Keratinocyte (primary cell): ENCODE measurements at regions not wholly inside any gene's neighbourhood (a gene's known extent, or its start where the extent isn't known, plus 50 kb on each side); places are given as distances from the start of the nearest gene placed in this dataset.

ENCODE experiments used
- DNase-seq: peaks from one replicate; pipeline ENCODE4 v3.0.0-alpha.2; 2011; ENCODE audit warnings: low read depth, missing footprints, low spot score
- FAIRE-seq: peaks from 2 replicates; lab custom pipeline; 2011; peaks lifted over from hg19 to GRCh38; lab: Jason Lieb, UNC
- H2AFZ ChIP-seq: 2 replicates; pipeline ENCODE4 v1.6.0; 2012; ENCODE audit warnings: low read length, control low read depth, inconsistent platforms; ENCODE audit not compliant: control insufficient read depth
- H3K27ac ChIP-seq: 2 replicates; pipeline ENCODE4 v1.5.1; 2011; ENCODE audit warnings: low read length; ENCODE audit not compliant: control insufficient read depth, insufficient read depth
- H3K27me3 ChIP-seq: 3 replicates; pipeline ENCODE4 v1.6.0; 2011; ENCODE audit warnings: low read length; ENCODE audit not compliant: control insufficient read depth, insufficient read depth; ENCODE audit errors: extremely low read depth
- H3K36me3 ChIP-seq, 2 experiments: 2 replicates in 1 of 2; 3 replicates in 1 of 2; pipeline ENCODE4 v1.5.1; 2011; ENCODE audit warnings: low read length in 2 of 2, mild to moderate bottlenecking in 1 of 2; ENCODE audit not compliant: control insufficient read depth in 2 of 2, insufficient read depth in 2 of 2; ENCODE audit errors: extremely low read depth in 1 of 2
- H3K4me1 ChIP-seq: 3 replicates; pipeline ENCODE4 v1.5.1; 2011; ENCODE audit warnings: low read length; ENCODE audit not compliant: control insufficient read depth, insufficient read depth; ENCODE audit errors: extremely low read depth
- H3K4me2 ChIP-seq: 3 replicates; pipeline ENCODE4 v1.6.0; 2011; ENCODE audit warnings: low read depth, low read length; ENCODE audit not compliant: control insufficient read depth, insufficient read depth; ENCODE audit errors: extremely low read depth
- H3K4me3 ChIP-seq, 3 experiments: fragments of 200-600 bp in 1 of 3; sonication (generic) in 1 of 3; 2 replicates in 2 of 3; 3 replicates in 1 of 3; pipeline ENCODE4 v1.5.1; 2011 to 2016; ENCODE audit warnings: low read length in 3 of 3, mild to moderate bottlenecking in 3 of 3, control low read depth in 2 of 3, inconsistent platforms in 1 of 3, low read depth in 1 of 3, mixed read lengths in 1 of 3, mixed run types in 1 of 3, moderate library complexity in 1 of 3; ENCODE audit not compliant: control insufficient read depth in 2 of 3, insufficient read depth in 2 of 3; ENCODE audit errors: extremely low read depth in 1 of 3
- H3K79me2 ChIP-seq: 2 replicates; pipeline ENCODE4 v1.6.0; 2012; ENCODE audit warnings: low read length; ENCODE audit not compliant: control insufficient read depth, insufficient read depth
- H3K9ac ChIP-seq: 3 replicates; pipeline ENCODE4 v1.6.0; 2011; ENCODE audit warnings: low read length; ENCODE audit not compliant: control insufficient read depth, insufficient read depth; ENCODE audit errors: extremely low read depth
- H3K9me1 ChIP-seq: 3 replicates; pipeline ENCODE4 v1.6.0; 2011; ENCODE audit warnings: low read length; ENCODE audit not compliant: control insufficient read depth, insufficient read depth; ENCODE audit errors: extremely low read depth
- H3K9me3 ChIP-seq: 2 replicates; pipeline ENCODE4 v1.5.1; 2012; ENCODE audit warnings: low read depth, low read length; ENCODE audit not compliant: control insufficient read depth
- H4K20me1 ChIP-seq: 3 replicates; pipeline ENCODE4 v1.6.0; 2011; ENCODE audit warnings: low read length; ENCODE audit not compliant: control insufficient read depth, insufficient read depth; ENCODE audit errors: extremely low read depth
- EZH2 ChIP-seq: IDR thresholded peaks from one replicate; pipeline ENCODE4 v1.6.1; 2012; ENCODE audit warnings: inconsistent platforms, mild to moderate bottlenecking, low read length, moderate library complexity
- dilution Hi-C: fragments of 300-500 bp; cut with MboI; formaldehyde crosslinking; loops from one replicate; pipeline ENCODE4 v1.7.0; 2020; ENCODE audit warnings: low sequenced_read_pairs; ENCODE audit not compliant: extremely low pct_ligation_motif_present
- TF ChIP-seq, protein P1 (sequence below), 3 experiments: IDR thresholded peaks in 1 of 3; conservative IDR thresholded peaks in 1 of 3; optimal IDR thresholded peaks in 1 of 3; 2 replicates in 2 of 3; 3 replicates in 1 of 3; pipeline versions ENCODE3 to v1.5.1; 2011; ENCODE audit warnings: low read length in 3 of 3, mild to moderate bottlenecking in 3 of 3, moderate library complexity in 2 of 3, control low read depth in 1 of 3, inconsistent platforms in 1 of 3; ENCODE audit not compliant: insufficient read depth in 2 of 3; ENCODE audit errors: extremely low read depth in 1 of 3

- no peak for FAIRE-seq
- no peaks in the 10 kb centered on the region for H3K9me3 ChIP-seq
- no peak overlapping the region for H2AFZ ChIP-seq
These were observed 400.2 kb upstream of the DCN start for GRCh38 chr12:91582811-91583210.

GRCh38 chr12:91579516-91580263, 397.1 kb upstream of the DCN start:
- Histone ChIP-seq H3K4me1 (peaks cover 3% of the 10 kb centered on the region), H3K27me3 (no peaks in the 10 kb centered on the region), H3K79me2 (no peaks in the 10 kb centered on the region), H3K4me2 (no peak overlapping the region), H3K9ac (no peak overlapping the region), H4K20me1 (no peaks in the 10 kb centered on the region), H3K4me3 (no peak overlapping the region), H3K9me1 (no peaks in the 10 kb centered on the region), H2AFZ (no peak overlapping the region), H3K36me3 (no peaks in the 10 kb centered on the region), H3K27ac (no peak overlapping the region), H3K9me3 (no peaks in the 10 kb centered on the region)
- DNase-seq: no peak
- dilution Hi-C loops: no loop called here
- no peak for FAIRE-seq
- TF ChIP-seq, protein P1, sequence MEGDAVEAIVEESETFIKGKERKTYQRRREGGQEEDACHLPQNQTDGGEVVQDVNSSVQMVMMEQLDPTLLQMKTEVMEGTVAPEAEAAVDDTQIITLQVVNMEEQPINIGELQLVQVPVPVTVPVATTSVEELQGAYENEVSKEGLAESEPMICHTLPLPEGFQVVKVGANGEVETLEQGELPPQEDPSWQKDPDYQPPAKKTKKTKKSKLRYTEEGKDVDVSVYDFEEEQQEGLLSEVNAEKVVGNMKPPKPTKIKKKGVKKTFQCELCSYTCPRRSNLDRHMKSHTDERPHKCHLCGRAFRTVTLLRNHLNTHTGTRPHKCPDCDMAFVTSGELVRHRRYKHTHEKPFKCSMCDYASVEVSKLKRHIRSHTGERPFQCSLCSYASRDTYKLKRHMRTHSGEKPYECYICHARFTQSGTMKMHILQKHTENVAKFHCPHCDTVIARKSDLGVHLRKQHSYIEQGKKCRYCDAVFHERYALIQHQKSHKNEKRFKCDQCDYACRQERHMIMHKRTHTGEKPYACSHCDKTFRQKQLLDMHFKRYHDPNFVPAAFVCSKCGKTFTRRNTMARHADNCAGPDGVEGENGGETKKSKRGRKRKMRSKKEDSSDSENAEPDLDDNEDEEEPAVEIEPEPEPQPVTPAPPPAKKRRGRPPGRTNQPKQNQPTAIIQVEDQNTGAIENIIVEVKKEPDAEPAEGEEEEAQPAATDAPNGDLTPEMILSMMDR (optimal IDR thresholded peaks at IDR 0.05 in 1 of 3, IDR thresholded peaks at IDR 0.05 in 1 of 3, conservative IDR thresholded peaks at IDR 0.05 in 1 of 3; ENCODE audit: extremely low read depth in 1 of 3, insufficient read depth in 2 of 3, low read length in 3 of 3): no peak
- TF ChIP-seq EZH2: no peak

More at GRCh38 chr12:91582811-91583210, 400.2 kb upstream of the DCN start:
- TF ChIP-seq, protein P1 (optimal IDR thresholded peaks at IDR 0.05 in 1 of 3, IDR thresholded peaks at IDR 0.05 in 1 of 3, conservative IDR thresholded peaks at IDR 0.05 in 1 of 3; ENCODE audit: extremely low read depth in 1 of 3, insufficient read depth in 2 of 3, low read length in 3 of 3): no peak
- TF ChIP-seq EZH2: no peak
- dilution Hi-C loops: no loop called here
- Histone ChIP-seq H3K4me3 (no peak overlapping the region), H3K4me1 (peaks cover under 1% of the 10 kb centered on the region), H3K79me2 (no peaks in the 10 kb centered on the region), H3K9me1 (no peaks in the 10 kb centered on the region), H3K27ac (no peak overlapping the region), H3K9ac (no peak overlapping the region), H4K20me1 (no peaks in the 10 kb centered on the region), H3K4me2 (no peak overlapping the region), H3K27me3 (no peaks in the 10 kb centered on the region), H3K36me3 (no peaks in the 10 kb centered on the region)
- no peak for DNase-seq
